ENCODE measurements at regions not wholly inside any gene's neighbourhood (a gene's known extent, or its start where the extent isn't known, plus 50 kb on each side); places are given as distances from the start of the nearest gene placed in this dataset.

DNA sequence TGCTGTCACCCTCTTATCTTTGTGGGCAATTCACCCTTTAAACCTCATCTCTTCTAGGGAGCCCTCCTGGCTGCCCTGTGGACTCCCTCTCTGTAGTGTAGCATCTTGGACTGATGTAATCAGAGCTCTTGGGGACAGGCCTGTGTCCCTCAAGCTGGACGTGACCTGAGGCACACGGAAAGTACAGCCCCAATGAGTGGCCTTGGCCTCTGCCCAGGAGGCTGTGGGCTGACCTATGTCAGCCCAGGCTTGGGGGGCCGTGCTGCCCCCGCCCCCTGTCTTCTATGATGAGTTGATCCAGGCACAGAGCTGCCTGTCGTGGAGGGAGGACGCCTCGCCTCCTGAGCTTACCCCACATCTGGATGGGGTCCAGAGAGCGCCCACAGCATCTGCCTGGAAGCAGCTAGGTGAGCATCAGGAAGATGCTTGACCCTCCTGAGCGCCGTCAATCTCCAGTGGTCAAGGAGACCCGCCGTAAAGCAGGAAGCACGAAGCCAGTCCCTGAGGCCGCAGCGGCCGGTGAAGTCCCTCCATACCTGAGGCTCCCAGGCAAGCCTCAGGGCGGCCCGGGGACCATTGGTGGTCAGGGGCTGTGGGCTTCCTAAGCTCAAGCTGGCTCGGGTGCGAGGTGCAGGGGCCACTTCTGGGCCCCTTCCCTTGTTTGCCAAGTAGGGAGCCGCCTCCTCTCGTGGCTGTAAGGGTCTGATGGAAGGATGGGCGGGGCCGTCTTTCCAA, 1136.9 kb downstream of the BRD1 start:
- Mint-ChIP-seq H3K27ac (ENCODE audit: unreplicated experiment) (no peak overlapping the region), H3K27me3 (ENCODE audit: low read depth) (no peaks in the 10 kb centered on the region), H3K4me1 (peaks cover 32% of the 10 kb centered on the region), H3K36me3 (ENCODE audit: low read depth) (no peaks in the 10 kb centered on the region), H3K9me3 (peaks cover 10% of the 10 kb centered on the region), H3K4me3 (no peak overlapping the region)
- TF ChIP-seq, protein P1, sequence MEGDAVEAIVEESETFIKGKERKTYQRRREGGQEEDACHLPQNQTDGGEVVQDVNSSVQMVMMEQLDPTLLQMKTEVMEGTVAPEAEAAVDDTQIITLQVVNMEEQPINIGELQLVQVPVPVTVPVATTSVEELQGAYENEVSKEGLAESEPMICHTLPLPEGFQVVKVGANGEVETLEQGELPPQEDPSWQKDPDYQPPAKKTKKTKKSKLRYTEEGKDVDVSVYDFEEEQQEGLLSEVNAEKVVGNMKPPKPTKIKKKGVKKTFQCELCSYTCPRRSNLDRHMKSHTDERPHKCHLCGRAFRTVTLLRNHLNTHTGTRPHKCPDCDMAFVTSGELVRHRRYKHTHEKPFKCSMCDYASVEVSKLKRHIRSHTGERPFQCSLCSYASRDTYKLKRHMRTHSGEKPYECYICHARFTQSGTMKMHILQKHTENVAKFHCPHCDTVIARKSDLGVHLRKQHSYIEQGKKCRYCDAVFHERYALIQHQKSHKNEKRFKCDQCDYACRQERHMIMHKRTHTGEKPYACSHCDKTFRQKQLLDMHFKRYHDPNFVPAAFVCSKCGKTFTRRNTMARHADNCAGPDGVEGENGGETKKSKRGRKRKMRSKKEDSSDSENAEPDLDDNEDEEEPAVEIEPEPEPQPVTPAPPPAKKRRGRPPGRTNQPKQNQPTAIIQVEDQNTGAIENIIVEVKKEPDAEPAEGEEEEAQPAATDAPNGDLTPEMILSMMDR (conservative IDR thresholded peaks at IDR 0.05), result no peak
- DNase-seq (ENCODE audit: low read depth, low spot score), result no peak

DNA sequence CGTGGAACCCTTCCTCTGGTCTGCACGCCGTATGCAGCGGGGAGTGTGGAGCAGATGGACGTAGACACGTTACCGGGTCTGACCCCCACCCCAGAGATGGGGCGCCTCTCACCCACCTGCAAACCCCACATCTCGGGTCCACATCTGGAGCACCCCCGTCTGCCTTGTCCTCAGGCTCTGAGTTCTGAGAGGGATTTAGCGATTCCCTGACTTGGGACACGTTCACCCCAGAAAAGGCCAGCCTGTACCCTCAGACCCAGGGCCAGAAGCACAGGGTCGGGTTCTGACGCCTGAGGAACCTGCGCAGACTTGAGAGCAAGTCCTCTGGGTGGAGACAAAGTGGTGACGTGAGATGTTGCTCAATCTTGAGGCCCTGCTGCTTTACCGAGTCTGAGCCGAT, 1138.5 kb downstream of the BRD1 start:
- peaks cover 33% of the 10 kb centered on the region for H3K4me1 Mint-ChIP-seq
- TF ChIP-seq, protein P1 (conservative IDR thresholded peaks at IDR 0.05), result no peak

DNA sequence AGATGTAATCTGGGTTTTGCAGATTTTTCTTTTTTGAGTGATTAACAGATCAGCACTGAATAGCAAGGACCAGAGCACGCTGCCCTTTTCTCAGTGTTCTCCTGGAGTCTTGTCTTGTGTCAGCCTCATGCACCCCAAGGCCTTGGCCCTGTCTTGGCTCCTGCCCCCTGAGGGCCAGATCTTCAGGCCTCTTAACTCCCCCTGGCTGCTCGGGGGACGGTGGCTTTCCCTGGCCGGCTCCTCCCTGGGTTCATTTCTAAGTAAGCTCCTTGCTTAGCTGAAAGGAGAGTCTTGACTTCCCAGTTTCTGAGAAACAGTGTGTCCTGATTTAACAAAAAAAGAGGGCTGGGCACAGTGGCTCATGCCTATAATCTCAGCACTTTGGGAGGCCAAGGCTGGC, 1139.3 kb downstream of the BRD1 start:
- H3K27me3 Mint-ChIP-seq (ENCODE audit: low read depth), result no peaks in the 10 kb centered on the region
- H3K36me3 Mint-ChIP-seq (ENCODE audit: low read depth), result no peaks in the 10 kb centered on the region

More for the DNA sequence above, 1138.5 kb downstream of the BRD1 start:
- Mint-ChIP-seq H3K36me3 (ENCODE audit: low read depth) (no peaks in the 10 kb centered on the region), H3K27me3 (ENCODE audit: low read depth) (no peaks in the 10 kb centered on the region), H3K9me3 (peaks cover 10% of the 10 kb centered on the region), H3K4me3 (no peak overlapping the region), H3K27ac (ENCODE audit: unreplicated experiment) (no peak overlapping the region)
- DNase-seq (ENCODE audit: low read depth, low spot score), result no peak

DNA sequence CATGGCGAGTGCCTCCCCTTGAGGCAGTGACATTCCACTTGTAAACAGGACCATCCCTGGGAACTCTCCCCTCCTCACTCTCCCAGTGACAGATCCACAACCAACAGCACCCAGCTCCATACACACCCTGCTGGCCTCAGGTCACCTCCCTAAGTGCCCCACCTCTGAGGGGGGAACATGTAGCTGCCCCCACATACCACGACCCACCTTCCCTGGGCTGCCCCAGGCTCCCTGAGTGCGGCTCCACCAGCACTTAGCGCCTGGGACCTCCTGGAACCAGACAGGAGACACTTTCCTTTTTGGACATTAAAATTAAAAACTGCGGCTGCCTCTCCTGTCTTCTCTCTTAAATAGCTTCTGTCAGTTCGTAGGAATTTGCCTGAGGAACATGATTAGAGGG, 1140.1 kb downstream of the BRD1 start:
- Mint-ChIP-seq H3K9me3 (peaks cover 10% of the 10 kb centered on the region), H3K4me1 (peaks cover 31% of the 10 kb centered on the region), H3K27me3 (ENCODE audit: low read depth) (no peaks in the 10 kb centered on the region), H3K27ac (ENCODE audit: unreplicated experiment) (peak overlapping the region; percentile 35), H3K4me3 (no peak overlapping the region), H3K36me3 (ENCODE audit: low read depth) (no peaks in the 10 kb centered on the region)
- no peak for DNase-seq (ENCODE audit: low read depth, low spot score)
- TF ChIP-seq, protein P1 (conservative IDR thresholded peaks at IDR 0.05), result no peak

More for the DNA sequence above, 1139.3 kb downstream of the BRD1 start:
- H3K27ac Mint-ChIP-seq (ENCODE audit: unreplicated experiment), result no peak overlapping the region
- H3K4me1 Mint-ChIP-seq, result peaks cover 33% of the 10 kb centered on the region
- no peak for DNase-seq (ENCODE audit: low read depth, low spot score)
- no peak overlapping the region for H3K4me3 Mint-ChIP-seq
- TF ChIP-seq, protein P1 (conservative IDR thresholded peaks at IDR 0.05), result no peak
- peaks cover 10% of the 10 kb centered on the region for H3K9me3 Mint-ChIP-seq

DNA sequence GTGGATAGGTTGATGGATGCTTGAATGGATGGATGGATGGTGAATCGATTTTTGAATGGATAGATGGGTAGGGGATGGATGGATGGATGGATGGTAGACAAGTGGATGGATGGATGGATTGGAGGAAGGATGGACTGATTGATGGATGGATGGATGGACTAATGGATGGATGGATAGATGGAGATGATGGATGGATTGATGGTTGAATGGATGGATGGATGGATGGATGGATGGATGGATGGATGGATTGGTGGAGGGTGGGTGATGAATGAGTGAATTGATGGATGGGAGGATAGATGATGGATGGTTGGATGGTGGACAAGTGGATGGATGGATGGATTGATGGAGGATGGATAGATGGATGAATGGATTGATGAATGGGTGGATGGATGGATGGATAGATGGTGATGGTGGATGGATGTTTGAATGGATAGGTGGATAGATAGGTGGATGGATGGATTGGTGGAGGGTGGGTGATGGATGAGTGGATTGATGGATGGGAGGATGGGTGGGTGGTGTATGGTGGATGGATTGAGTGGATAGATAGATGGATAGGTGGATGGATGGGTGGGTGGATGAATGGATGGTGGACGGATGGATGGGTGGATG, 1140.9 kb downstream of the BRD1 start:
- peaks cover 30% of the 10 kb centered on the region for H3K4me1 Mint-ChIP-seq
- peaks cover 10% of the 10 kb centered on the region for H3K9me3 Mint-ChIP-seq
- no peaks in the 10 kb centered on the region for H3K27me3 Mint-ChIP-seq (ENCODE audit: low read depth)
- no peaks in the 10 kb centered on the region for H3K36me3 Mint-ChIP-seq (ENCODE audit: low read depth)
- no peak overlapping the region for H3K27ac Mint-ChIP-seq (ENCODE audit: unreplicated experiment)
- TF ChIP-seq, protein P1 (conservative IDR thresholded peaks at IDR 0.05), result no peak
- H3K4me3 Mint-ChIP-seq, result no peak overlapping the region
- DNase-seq (ENCODE audit: low read depth, low spot score), result no peak

Data from neural crest cell (in vitro differentiated cells).